NCI-H2171 treated with DMSO at 0.1 percent for 48 hours (cell line): ENCODE measurements at regions not wholly inside any gene's neighbourhood (a gene's known extent, or its start where the extent isn't known, plus 50 kb on each side); places are given as distances from the start of the nearest gene placed in this dataset.
"Not testable (repeated sequence)": the region's sequence is repeated elsewhere in the genome, so short reads cannot be mapped to it uniquely, and the experiment has no call there.

Source experiments
- DNase-seq: peaks from one replicate; lab custom pipeline; 2025; lab: John Stamatoyannopoulos, UW

GRCh38 chr1:38505944-38506343 is 353.6 kb downstream of the RRAGC start:
- no peak for DNase-seq

DNA sequence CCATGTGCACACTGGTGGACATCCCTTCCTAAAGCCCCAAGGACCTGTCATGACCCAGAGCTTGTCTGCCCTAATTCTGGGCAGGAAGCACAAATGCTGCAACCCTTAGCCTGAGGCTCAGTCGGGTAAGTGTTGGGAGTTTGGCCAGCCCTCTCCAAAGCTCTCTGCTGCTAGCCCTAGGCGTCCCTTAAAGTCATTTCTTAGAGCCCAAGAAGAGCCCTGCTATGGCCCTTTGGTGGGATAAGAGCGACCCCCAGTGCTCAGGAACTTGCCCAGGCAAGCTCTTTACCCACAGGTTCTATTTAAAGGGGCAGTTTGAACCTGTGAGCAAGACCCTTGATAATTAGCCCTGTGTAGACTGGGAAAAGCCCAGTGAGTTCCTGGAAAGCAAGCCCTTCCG is 356.8 kb downstream of the RRAGC start:
- no peak for DNase-seq

DNA sequence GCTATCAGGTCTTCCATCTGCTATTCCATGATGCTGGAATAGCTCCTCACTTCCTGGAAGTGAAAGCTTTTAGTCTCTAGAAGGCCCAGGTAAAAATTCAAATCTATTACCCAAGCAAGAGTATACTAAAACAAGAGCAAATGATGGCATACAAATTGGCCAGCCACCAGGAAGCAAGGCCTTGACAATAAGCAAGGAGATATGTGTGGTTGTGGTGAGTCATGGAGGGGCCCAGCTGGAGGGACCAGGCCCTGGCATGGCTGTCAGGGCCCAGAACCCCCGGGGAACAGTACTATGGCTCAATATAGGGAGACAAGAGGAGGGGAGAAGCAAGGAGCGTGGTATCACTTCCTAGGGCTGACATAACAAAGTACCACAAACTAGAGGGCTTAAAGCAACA is 358.7 kb downstream of the RRAGC start:
- no peak for DNase-seq

DNA sequence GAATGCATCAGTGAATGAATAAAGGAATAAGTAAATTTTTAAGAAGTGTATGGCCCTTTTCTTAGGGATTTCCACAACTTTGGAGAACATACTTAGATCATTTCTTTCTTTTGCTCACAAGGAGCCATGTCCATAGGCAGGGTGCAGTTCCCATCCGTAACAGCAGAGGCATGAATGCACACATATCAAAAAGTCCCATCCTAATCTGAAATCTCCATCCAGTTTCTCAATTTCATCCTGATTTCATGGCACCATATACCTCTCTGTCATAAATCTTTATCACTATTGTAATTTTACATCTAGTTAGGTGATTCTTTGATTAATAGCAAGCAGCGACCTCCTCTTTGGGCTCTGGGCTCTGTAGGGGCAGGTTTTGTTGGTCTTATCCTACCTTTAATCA is 359.2 kb downstream of the RRAGC start:
- no peak for DNase-seq

DNA sequence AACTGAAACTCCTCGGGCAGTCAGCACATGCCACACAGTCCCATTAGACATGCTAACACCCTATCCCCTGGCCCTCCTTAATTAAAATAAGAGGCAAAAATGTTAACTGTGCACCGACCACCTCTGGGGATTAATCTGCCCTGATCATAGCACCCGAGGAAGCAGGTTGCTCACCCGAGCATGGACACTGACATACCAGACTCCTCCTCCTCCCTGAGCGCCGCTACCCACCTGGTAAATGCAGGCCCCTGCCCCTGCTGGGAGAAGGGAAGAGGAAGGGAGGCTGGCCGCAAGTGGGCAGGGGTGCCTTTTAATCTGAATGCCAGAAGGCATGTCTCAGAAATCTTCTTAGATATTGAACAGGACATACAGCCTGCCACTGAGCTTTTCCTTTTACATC is 360.9 kb downstream of the RRAGC start:
- no peak for DNase-seq

DNA sequence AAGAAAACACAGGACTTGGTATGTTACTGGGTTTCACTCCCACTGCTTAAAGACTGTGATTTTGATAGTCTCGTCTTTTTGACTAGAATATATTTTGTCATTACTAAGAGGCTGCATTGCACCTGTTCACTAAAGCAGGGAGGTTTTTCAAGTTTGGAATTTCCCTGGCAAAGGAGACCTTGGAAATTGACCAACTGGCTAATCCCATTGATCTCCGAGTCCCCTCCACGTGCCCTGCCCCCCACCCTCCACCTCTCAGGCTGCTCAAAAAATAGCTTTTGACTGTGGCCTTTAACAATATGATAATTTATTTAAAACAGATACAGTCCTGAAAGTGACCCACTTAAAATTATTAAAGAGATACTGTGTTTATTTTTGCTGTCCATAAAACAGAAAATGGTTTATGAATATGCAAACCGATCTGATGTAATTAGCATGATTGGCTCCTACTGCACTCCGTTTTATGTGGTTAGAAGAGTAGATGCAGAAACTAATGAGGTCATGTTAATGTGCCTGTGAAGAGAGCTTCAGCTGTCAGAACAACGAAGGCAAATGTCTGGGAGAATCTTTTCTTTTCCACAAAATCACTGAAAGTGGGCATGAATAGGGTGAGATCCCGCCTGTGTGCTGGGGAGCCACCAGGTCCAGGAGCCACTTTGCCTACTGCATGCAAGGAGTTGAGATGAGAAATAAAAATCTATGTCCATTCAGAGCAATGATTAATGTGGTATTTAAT is 361.5 kb downstream of the RRAGC start:
- no peak for DNase-seq

DNA sequence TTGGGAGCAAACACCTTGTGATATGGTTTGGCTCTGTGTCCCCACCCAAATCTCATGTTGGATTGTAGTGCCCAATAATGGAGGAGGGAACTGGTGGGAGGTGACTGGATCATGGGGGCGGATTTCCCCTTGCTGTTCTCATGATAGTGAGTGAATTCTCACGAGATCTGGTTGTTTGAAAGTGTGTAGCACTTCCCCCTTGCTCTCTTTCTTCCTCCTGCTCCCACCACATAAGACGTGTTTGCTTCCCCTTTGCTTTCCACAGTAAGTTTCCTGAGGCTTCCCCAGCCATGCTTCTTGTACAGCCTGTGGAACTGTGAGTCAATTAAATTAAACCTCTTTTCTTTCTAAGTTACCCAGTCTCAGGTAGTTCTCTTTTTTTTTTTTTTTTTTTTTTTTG is 366.3 kb downstream of the RRAGC start:
- not testable (repeated sequence) for DNase-seq

DNA sequence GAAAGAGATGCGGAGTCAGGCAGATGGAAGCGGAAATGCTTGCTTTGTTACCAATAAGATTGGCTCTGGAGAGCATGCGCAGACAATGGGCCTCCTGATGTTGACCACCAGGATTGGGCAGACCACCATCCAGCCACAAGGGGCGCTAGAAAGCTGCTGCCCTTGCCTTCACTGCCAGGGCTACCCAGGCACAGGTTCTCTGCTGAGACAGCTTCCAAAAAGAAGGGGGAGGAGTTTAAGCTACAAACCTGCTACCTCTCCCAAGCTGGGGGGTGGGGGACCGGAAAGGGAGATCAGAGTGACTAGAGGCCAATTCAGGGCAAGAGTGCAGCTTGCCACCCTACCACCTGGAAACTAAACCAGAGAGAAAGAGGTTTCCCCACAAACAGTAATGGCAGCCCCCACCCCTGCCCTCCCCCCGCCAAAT is 369.7 kb downstream of the RRAGC start:
- no peak for DNase-seq

DNA sequence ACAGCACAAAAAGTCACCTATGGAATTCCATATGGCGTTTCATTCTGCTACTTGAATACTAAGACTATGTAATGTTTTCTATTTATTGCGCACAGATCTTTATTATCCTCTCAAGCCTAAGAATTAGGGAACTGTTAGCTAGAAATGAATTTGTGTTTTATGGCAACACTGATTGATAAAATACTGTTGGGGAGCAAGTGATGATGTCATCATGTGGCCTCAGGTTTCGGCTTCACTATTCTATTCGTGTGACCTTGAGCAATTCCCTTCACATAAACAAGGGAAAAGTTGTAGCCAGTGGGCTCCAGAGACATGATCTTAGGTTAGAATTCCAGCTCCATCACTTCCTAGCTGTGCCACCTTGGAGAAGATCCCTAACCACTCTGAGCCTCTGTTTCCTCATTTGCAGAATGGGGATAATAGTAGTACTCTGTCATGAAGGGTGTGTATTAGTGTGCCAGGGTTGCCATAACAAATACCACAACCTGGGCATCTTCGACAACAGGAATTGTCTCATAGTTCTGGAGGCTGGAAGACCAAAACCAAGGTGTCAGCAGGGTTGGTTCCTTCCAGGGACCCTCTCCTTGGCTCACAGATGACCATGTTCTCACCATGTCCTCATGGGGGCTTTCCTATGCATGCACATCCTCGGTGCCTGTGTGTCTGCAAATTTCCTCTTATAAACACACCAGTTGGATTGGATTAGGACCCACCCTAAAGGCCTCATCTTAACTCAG is 371.2 kb downstream of the RRAGC start:
- no peak for DNase-seq

DNA sequence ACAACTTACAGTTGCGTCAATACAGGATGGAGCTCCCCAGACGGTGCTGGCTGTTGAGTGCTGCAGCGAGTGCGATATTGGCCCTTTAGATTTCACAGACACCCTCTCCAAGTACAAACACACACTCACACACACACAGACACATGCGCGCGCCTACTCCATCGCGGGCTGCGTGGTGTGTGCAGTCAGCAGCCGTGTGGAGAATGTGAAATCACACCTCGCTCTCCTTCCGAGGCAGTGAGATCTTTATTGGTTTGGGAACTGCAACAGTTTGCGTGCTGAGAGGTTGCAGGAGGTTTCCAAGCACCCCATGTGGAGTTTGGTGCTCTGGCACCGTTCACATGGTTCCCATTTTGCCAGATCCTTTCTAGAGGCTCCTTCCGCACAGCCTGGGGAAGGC is 372.2 kb downstream of the RRAGC start:
- no peak for DNase-seq

DNA sequence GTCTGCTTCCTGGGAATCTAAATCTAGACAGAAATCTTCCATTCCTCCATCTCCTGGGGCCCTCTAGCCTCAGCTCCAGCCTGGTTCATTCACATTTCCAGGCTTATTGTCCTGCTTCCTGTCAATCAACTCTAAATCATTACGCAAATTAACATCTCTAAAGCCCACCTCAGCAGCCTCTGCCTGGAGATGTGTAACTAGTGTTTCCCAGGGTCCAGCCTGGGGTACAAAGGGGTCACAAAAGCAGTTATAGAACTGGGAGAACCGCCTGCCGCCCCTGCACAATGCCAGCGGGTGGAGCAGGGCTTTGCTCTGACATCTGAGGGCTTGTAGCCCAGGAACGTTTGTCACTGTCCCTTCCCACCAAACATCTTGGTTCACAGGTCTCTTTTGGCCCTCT is 373.5 kb downstream of the RRAGC start:
- DNase-seq: no peak

- no peak for DNase-seq
Measured at GRCh38 chr1:38481871-38482826, 377.4 kb downstream of the RRAGC start.

DNA sequence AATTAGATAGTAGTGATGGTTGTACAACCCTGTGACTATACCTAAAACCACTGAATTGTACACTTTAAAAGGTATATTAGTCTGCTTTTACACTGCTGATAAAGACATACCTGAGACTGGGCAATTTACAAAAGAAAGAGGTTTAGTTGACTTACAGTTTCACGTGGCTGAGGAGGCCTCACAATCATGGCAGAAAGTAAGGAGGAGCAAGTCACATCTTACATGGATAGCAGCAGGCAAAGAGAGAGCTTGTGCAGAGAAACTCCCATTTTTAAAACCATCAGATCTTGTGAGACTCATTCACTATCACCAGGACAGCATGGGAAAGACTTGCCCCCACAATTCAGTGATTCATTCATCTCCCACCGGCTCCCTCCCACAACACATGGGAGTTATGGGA is 379.9 kb downstream of the RRAGC start:
- DNase-seq: not testable (repeated sequence)

GRCh38 chr1:38477811-38478210 is 381.8 kb downstream of the RRAGC start:
- DNase-seq: no peak

- no peak for DNase-seq
Measured at GRCh38 chr1:38476850-38477178, 382.8 kb downstream of the RRAGC start.

- no peak for DNase-seq
Measured at GRCh38 chr1:38476111-38476849, 383.3 kb downstream of the RRAGC start.

DNA sequence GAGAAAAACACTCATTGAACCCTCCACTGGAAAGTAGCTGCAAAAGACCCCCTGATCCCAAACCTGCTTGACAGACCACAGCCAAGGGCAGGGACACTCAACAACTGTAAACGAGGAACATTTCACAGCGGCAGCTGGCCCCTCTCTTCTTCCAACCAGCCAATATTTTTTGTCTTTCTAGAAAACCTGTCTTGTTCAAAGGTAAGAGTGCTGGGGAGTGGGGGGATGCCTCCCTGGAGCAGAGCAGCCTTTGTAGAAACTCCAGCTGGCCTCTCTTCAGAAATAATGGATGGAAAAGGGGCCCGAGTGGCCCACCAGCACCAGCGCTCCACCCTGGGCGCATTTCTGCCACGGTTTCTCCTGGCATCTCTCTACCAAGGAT is 384.0 kb downstream of the RRAGC start:
- DNase-seq: peak; percentile 42

DNA sequence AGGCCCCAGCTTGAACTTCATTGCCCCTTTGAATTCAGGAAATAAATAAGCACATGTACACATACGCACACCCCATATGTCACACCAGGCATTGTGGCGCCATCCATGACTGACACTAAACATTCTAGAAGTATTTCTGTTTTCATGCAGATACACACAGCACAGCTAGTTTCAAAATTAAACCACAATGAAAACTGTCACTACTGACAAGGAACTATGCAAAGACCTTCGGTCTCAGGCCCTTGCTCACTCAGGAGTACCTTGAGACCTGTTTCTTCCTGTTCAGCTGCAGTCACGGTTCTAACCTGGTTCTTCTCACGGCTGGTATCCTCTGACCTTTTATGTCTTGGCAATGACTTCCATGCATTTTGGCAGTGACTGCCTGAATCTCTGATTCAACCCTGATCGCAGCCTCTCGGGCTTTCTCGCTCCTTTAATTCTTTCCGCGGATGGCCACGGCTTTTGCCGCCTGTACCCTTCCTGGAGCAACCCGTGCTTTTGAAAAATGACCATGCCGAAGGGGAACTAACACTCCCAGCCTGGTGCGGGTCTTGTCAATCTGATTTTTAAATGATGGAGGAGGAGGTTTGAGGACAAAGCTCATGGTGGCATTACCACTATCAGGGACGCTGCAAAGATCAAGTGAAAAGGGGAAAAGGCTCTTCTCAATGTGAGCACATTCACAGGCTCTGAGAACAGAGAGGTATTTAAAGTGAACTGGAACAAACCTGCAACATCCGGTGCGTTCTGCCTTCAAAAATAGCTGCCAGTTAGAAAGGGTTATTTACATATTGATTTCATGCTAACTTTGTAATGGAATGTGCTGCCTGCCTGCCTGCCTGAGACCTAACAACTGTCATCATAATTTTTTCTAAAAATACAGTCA is 384.6 kb downstream of the RRAGC start:
- DNase-seq: peak; percentile 42

DNA sequence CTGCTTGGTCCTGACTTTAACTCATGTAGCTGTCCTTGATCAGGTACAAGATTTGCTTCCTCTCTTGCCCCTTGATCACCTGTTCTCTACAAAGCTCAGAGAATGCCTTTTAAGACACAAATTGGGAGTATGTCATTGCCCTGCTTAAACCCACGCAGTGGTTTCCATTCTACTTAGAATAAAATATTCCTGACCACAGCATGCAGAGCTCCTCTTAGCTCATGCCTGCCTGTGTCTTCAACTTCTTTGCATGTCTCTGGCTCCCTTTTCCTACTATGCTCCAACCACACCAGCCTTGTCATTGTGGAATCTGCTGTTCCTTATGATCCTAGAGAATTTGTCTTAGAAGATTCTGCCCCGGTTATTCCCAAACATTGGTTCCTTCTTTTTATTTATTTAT is 393.1 kb downstream of the RRAGC start:
- DNase-seq: no peak

DNA sequence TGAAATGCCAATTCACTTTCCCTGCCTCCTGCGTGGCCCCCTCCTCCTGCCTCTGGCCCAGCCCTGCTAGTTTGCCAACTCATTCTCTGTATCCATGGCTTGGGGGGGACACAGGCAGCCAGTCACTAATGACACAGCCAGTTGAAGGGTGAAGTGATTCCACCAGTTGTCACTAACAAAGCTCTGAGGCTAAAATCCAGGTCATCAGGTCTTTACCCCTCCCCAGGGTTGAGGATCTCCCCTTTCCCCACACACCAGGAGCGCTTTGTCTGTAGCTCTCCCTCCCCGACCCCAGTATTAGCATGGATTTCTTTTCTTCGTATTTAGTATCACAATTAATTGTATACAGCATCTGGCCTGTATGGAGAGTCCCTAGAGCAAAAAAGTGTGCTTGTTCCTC is 394.1 kb downstream of the RRAGC start:
- peak; percentile 60 for DNase-seq

GRCh38 chr1:38464071-38464661 is 395.4 kb downstream of the RRAGC start:
- peak; percentile 47 for DNase-seq
